ENCODE measurements at regions not wholly inside any gene's neighbourhood (a gene's known extent, or its start where the extent isn't known, plus 50 kb on each side); places are given as distances from the start of the nearest gene placed in this dataset.

- no peak for TF ChIP-seq MTA2 (IDR thresholded peaks at IDR 0.05; ENCODE audit: low read depth)
- no peak for TF ChIP-seq CEBPZ (IDR thresholded peaks at IDR 0.05; ENCODE audit: low read depth, low read length)
- no peak for TF ChIP-seq CREM (IDR thresholded peaks at IDR 0.05; ENCODE audit: low read depth)
- TF ChIP-seq ZNF687 (IDR thresholded peaks at IDR 0.05): no peak
- TF ChIP-seq ZSCAN29 (IDR thresholded peaks at IDR 0.05): no peak
- no peak for TF ChIP-seq USF1 (IDR thresholded peaks at IDR 0.05; ENCODE audit: borderline replicate concordance, extremely low read length, insufficient read depth, low read depth, low read length)
- TF ChIP-seq SRF (IDR thresholded peaks at IDR 0.05; ENCODE audit: low read depth in 2 of 2, low read length in 2 of 2): no peak
- TF ChIP-seq E2F4 (IDR thresholded peaks at IDR 0.05; ENCODE audit: low read depth, low read length): no peak
- no peak for TF ChIP-seq CUX1 (IDR thresholded peaks at IDR 0.05; ENCODE audit: insufficient replicate concordance, low read depth, low read length)
- intact Hi-C loops (cut with micrococcal nuclease; ENCODE audit: unreplicated experiment): no loop called here
These were observed 917.8 kb upstream of the SLC39A10 start for GRCh38 chr2:194739217-194739616.

More at GRCh38 chr2:194739217-194739616, 917.8 kb upstream of the SLC39A10 start:
- no peak overlapping the region for H3K9ac ChIP-seq (ENCODE audit: control insufficient read depth, insufficient read depth, low read length)
- ChIA-PET SMC1A (ENCODE audit: uncharacterized antibody, unreplicated experiment) (no interaction called here), POLR2A (no interaction called here), RAD21 (ENCODE audit: unreplicated experiment) (no interaction called here), CTCF (no interaction called here)
- H3K36me3 ChIP-seq (ENCODE audit: control insufficient read depth in 2 of 2, insufficient read depth in 2 of 2, low read length in 1 of 2): no peaks in the 10 kb centered on the region
- in situ Hi-C loops (cut with MboI): no loop called here
- H3K9me3 ChIP-seq (replicated peaks; ENCODE audit: control insufficient read depth, insufficient read depth, low read length): no peaks in the 10 kb centered on the region
- ATAC-seq: no peak
- H3K79me2 ChIP-seq (ENCODE audit: control insufficient read depth, insufficient read depth, low read length): no peaks in the 10 kb centered on the region
- no peak overlapping the region for H2AFZ ChIP-seq (ENCODE audit: control insufficient read depth, low read depth, low read length)
- FAIRE-seq: peak; percentile 13
- WGBS (ENCODE audit: insufficient coverage, insufficient replicate concordance, low lambda C conversion rate, missing lambda C conversion rate): 18% methylated on average over 3 of the region's 3 CpGs
- H3K27me3 ChIP-seq (replicated peaks in 1 of 2; ENCODE audit: control insufficient read depth in 2 of 2, insufficient read depth in 2 of 2, low read length in 1 of 2): no peaks in the 10 kb centered on the region
- no peaks in the 10 kb centered on the region for H4K20me1 ChIP-seq (ENCODE audit: control insufficient read depth, insufficient read depth)
- DNase-seq (ENCODE audit: low read depth, low spot score): no peak
- H3K4me1 ChIP-seq (ENCODE audit: control insufficient read depth, insufficient read depth, low read length): no peaks in the 10 kb centered on the region
- H3K4me3 ChIP-seq: no peak overlapping the region
- BruUV-seq (replicated peaks): no TSS peak
- no peak overlapping the region for H3K27ac ChIP-seq (ENCODE audit: control insufficient read depth, insufficient read depth)
- H3K4me2 ChIP-seq (ENCODE audit: control insufficient read depth, insufficient read depth): no peak overlapping the region

Data from GM12878 (cell line).